SK-N-SH (cell line): ENCODE measurements at regions not wholly inside any gene's neighbourhood (a gene's known extent, or its start where the extent isn't known, plus 50 kb on each side); places are given as distances from the start of the nearest gene placed in this dataset.

Source experiments
- CTCF ChIA-PET: fragments of 300-600, 350-600 bp; formaldehyde crosslinking; extraction: SDS; loops from one replicate; lab custom pipeline; 2021; lab: Yijun Ruan, JAX
- POLR2A ChIA-PET: fragments of 350-600 bp; sonication (Branson Sonifier 250); formaldehyde crosslinking; extraction: SDS; loops from one replicate; lab custom pipeline; 2020; ENCODE audit warnings: antibody characterized with exemption, inconsistent platforms; lab: Yijun Ruan, JAX
- DNase-seq: peaks from one replicate; pipeline ENCODE4 v3.0.0; 2012
- H2AFZ ChIP-seq: fragments of 200-600 bp; sonication (generic); 2 replicates; pipeline ENCODE4 v1.8.1; 2016; ENCODE audit warnings: antibody characterized with exemption, mild to moderate bottlenecking, low read depth
- H3F3A ChIP-seq: fragments of 200-600 bp; sonication (generic); replicated peaks from 2 replicates; pipeline ENCODE3; 2016; ENCODE audit warnings: antibody characterized with exemption, mild to moderate bottlenecking; ENCODE audit not compliant: insufficient read depth
- H3K27ac ChIP-seq, 2 experiments: fragments of 200-500 bp in 1 of 2; fragments of 200-600 bp in 1 of 2; sonication (Bioruptor generic) in 1 of 2; sonication (generic), shearing (Covaris generic) in 1 of 2; 2 replicates each; pipeline versions ENCODE4 v1.5.1 to v1.6.1; 2014 to 2016; ENCODE audit warnings: low read depth in 2 of 2, inconsistent platforms in 1 of 2, low read length in 1 of 2, mild to moderate bottlenecking in 1 of 2, mixed read lengths in 1 of 2
- H3K27me3 ChIP-seq: fragments of 200-600 bp; sonication (generic), shearing (Covaris generic); 2 replicates; pipeline ENCODE4 v1.6.1; 2016; ENCODE audit warnings: mixed run types; ENCODE audit not compliant: insufficient read depth
- H3K36me3 ChIP-seq, 2 experiments: fragments of 200-500 bp in 1 of 2; fragments of 200-600 bp in 1 of 2; sonication (Bioruptor generic) in 1 of 2; sonication (generic) in 1 of 2; replicated peaks in 1 of 2; 2 replicates each; pipeline versions ENCODE3 to v1.5.1; 2014 to 2016; ENCODE audit warnings: low read length in 1 of 2, mild to moderate bottlenecking in 1 of 2; ENCODE audit not compliant: insufficient read depth in 2 of 2, control insufficient read depth in 1 of 2
- H3K4me1 ChIP-seq, 2 experiments: fragments of 200-500 bp in 1 of 2; fragments of 200-600 bp in 1 of 2; sonication (Bioruptor generic) in 1 of 2; sonication (generic), shearing (Covaris generic) in 1 of 2; 2 replicates each; pipeline versions ENCODE4 v1.5.1 to v1.6.1; 2014 to 2016; ENCODE audit warnings: low read depth in 1 of 2, low read length in 1 of 2, mixed run types in 1 of 2; ENCODE audit not compliant: insufficient read depth in 2 of 2, control insufficient read depth in 1 of 2
- H3K4me2 ChIP-seq: fragments of 200-600 bp; sonication (generic), shearing (Covaris generic); 2 replicates; pipeline ENCODE4 v1.6.1; 2017; ENCODE audit warnings: mixed run types
- H3K4me3 ChIP-seq, 2 experiments: fragments of 200-500 bp in 1 of 2; fragments of 200-600 bp in 1 of 2; sonication (Bioruptor generic) in 1 of 2; sonication (generic), shearing (Covaris generic) in 1 of 2; 2 replicates each; pipeline versions ENCODE4 v1.5.1 to v1.8.1; 2014 to 2016; ENCODE audit warnings: low read depth in 2 of 2, inconsistent platforms in 1 of 2, low read length in 1 of 2, mild to moderate bottlenecking in 1 of 2, mixed read lengths in 1 of 2, moderate library complexity in 1 of 2
- H3K79me2 ChIP-seq: fragments of 200-600 bp; sonication (generic); 2 replicates; pipeline ENCODE4 v1.8.1; 2017; ENCODE audit warnings: mild to moderate bottlenecking; ENCODE audit not compliant: insufficient read depth
- H3K9ac ChIP-seq: fragments of 200-600 bp; sonication (generic); 2 replicates; pipeline ENCODE4 v1.6.1; 2017; ENCODE audit warnings: mixed run types
- H3K9me2 ChIP-seq: fragments of 200-600 bp; sonication (generic); 2 replicates; pipeline ENCODE4 v1.6.1; 2017; ENCODE audit warnings: mixed run types
- H3K9me3 ChIP-seq: fragments of 200-600 bp; sonication (generic); 2 replicates; pipeline ENCODE4 v1.6.1; 2017; ENCODE audit warnings: mixed run types, mild to moderate bottlenecking, moderate library complexity
- H4K20me1 ChIP-seq: fragments of 200-600 bp; sonication (generic); 2 replicates; pipeline ENCODE4 v1.6.1; 2017; ENCODE audit warnings: mild to moderate bottlenecking, mixed run types; ENCODE audit not compliant: insufficient read depth
- CHD2 ChIP-seq: fragments of 150-350 bp; IDR thresholded peaks from 2 replicates; pipeline ENCODE4 v1.6.1; 2018; ENCODE audit warnings: low read length; ENCODE audit not compliant: partially characterized antibody
- EP300 ChIP-seq, 2 experiments: IDR thresholded peaks; 2 replicates each; pipeline versions ENCODE4 v1.4.0 to v1.6.1; 2012; ENCODE audit warnings: borderline replicate concordance in 1 of 2, low read depth in 1 of 2, low read length in 1 of 2
- FOSL2 ChIP-seq: IDR thresholded peaks from 2 replicates; pipeline ENCODE4 v1.4.0; 2012; ENCODE audit warnings: low read depth, mild to moderate bottlenecking, moderate library complexity, borderline replicate concordance
- FOXJ3 ChIP-seq: sonication (generic); formaldehyde crosslinking; IDR thresholded peaks from 2 replicates; pipeline ENCODE4 v1.5.1; 2020; ENCODE audit warnings: mild to moderate bottlenecking, missing genetic modification reagents
- FOXM1 ChIP-seq: IDR thresholded peaks from 2 replicates; pipeline ENCODE4 v1.4.0; 2012; ENCODE audit warnings: low read depth, mild to moderate bottlenecking
- GATA2 ChIP-seq: sonication (generic); formaldehyde crosslinking; IDR thresholded peaks from 2 replicates; pipeline ENCODE4 v1.5.0; 2020; ENCODE audit warnings: mild to moderate bottlenecking, missing genetic modification reagents
- IRF3 ChIP-seq: fragments of 150-350 bp; IDR thresholded peaks from 2 replicates; pipeline ENCODE4 v1.6.1; 2016; ENCODE audit warnings: mild to moderate bottlenecking, low read depth, low read length
- JUND ChIP-seq: IDR thresholded peaks from 2 replicates; pipeline ENCODE4 v1.4.0; 2012
- MXI1 ChIP-seq: IDR thresholded peaks from 2 replicates; pipeline ENCODE4 v1.6.1; 2012; ENCODE audit warnings: mild to moderate bottlenecking, low read depth, low read length, improper control_type of control experiment
- NFIC ChIP-seq: IDR thresholded peaks from 2 replicates; pipeline ENCODE4 v1.4.0; 2012; ENCODE audit warnings: borderline replicate concordance
- RAD21 ChIP-seq: IDR thresholded peaks from 2 replicates; pipeline ENCODE4 v1.6.1; 2012; ENCODE audit warnings: mild to moderate bottlenecking, low read length
- REST ChIP-seq: IDR thresholded peaks from 2 replicates; pipeline ENCODE4 v1.6.1; 2012; ENCODE audit warnings: mild to moderate bottlenecking, low read depth, low read length, moderate library complexity
- RFX5 ChIP-seq: IDR thresholded peaks from 2 replicates; pipeline ENCODE4 v1.6.1; 2012; ENCODE audit warnings: mild to moderate bottlenecking, improper control_type of control experiment, low read length
- SIN3A ChIP-seq: IDR thresholded peaks from 2 replicates; pipeline ENCODE4 v1.6.1; 2012; ENCODE audit warnings: low read depth, mild to moderate bottlenecking, low read length, moderate library complexity, borderline replicate concordance
- SMC3 ChIP-seq: IDR thresholded peaks from 2 replicates; pipeline ENCODE4 v1.6.1; 2012; ENCODE audit warnings: low read depth, low read length, improper control_type of control experiment
- TEAD4 ChIP-seq: IDR thresholded peaks from 2 replicates; pipeline ENCODE4 v1.4.0; 2012; ENCODE audit warnings: mild to moderate bottlenecking, borderline replicate concordance; ENCODE audit not compliant: insufficient read depth
- YY1 ChIP-seq: IDR thresholded peaks from 2 replicates; pipeline ENCODE4 v1.4.0; 2012; ENCODE audit warnings: low read depth, mild to moderate bottlenecking
- WGBS: methylation state at CpG from one replicate; pipeline ENCODE4 v1.1.6; 2017; ENCODE audit warnings: low lambda C conversion rate; 5-methylcytosine and 5-hydroxymethylcytosine counted together
- TF ChIP-seq, protein P1 (sequence below): IDR thresholded peaks from 2 replicates; pipeline ENCODE4 v1.4.0; 2012; ENCODE audit warnings: low read depth

- Histone ChIP-seq H3K9me2 (no peaks in the 10 kb centered on the region), H2AFZ (no peak overlapping the region), H3K79me2 (0 out of 2 replicates have a peak, but pooled peaks cover 9% of the 10 kb centered on the region), H3F3A (peaks cover 26% of the 10 kb centered on the region), H3K4me2 (no peak overlapping the region), H3K9me3 (no peaks in the 10 kb centered on the region), H3K27me3 (no peaks in the 10 kb centered on the region), H3K4me3 (no peak overlapping the region), H3K27ac (no peak overlapping the region), H3K4me1 (peaks cover 0 to 48% of the 10 kb centered on the region in 2 experiments; a peak in 1 of 4 replicates), H3K36me3 (peaks cover 0 to 4% of the 10 kb centered on the region in 2 experiments), H4K20me1 (no peaks in the 10 kb centered on the region), H3K9ac (no peak overlapping the region)
- ChIA-PET POLR2A (no interaction called here), CTCF (no interaction called here)
- no peak for TF ChIP-seq RAD21
- TF ChIP-seq FOXM1, result no peak
- no peak for TF ChIP-seq MXI1
- no peak for TF ChIP-seq YY1
- no peak for TF ChIP-seq CHD2
- no peak for TF ChIP-seq EP300 (IDR thresholded peaks at IDR 0.05; ENCODE audit: borderline replicate concordance in 1 of 2, low read depth in 1 of 2, low read length in 1 of 2)
- TF ChIP-seq RFX5, result no peak
- no peak for TF ChIP-seq NFIC
- no peak for TF ChIP-seq GATA2 (CRISPR knock-in tag)
- no peak for TF ChIP-seq TEAD4
- DNase-seq, result no peak
Observed at GRCh38 chrX:46321676-46322075, 223.5 kb downstream of the ZNF674 start.

DNA sequence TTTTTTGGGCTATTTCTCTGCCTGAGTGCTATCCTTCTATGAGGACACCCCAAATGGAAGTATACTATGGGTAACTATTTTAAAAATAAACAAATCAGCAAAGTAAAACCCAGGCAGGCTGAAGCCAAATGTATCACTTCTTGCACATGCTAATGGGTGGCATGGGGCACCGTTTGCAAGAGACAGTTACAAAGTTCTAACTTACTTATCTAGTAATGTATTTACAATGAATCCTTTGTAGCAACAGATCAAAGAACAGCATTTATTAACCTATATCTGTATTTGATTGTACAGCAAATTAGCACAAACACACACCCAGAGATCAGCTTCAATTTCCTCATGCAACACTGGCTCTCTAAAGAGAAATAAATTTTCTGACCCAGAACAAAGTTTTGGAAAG lies 225.5 kb downstream of the ZNF674 start:
- Histone ChIP-seq H3K9me3 (no peaks in the 10 kb centered on the region), H3K4me1 (peaks cover 0 to 41% of the 10 kb centered on the region in 2 experiments; a peak in 1 of 4 replicates), H3F3A (peaks cover 10% of the 10 kb centered on the region), H3K4me2 (no peak overlapping the region), H3K9me2 (no peaks in the 10 kb centered on the region), H3K27ac (peak overlapping the region in 1 of 2 experiments; percentile 35; a peak in 1 of 4 replicates), H3K36me3 (peaks cover 0 to 4% of the 10 kb centered on the region in 2 experiments), H3K27me3 (no peaks in the 10 kb centered on the region), H4K20me1 (no peaks in the 10 kb centered on the region), H3K79me2 (0 out of 2 replicates have a peak, but pooled peaks cover 9% of the 10 kb centered on the region), H2AFZ (no peak overlapping the region), H3K9ac (no peak overlapping the region), H3K4me3 (no peak overlapping the region)
- ChIA-PET POLR2A (no interaction called here), CTCF (interaction anchor here (0.6 kb wide), 1 partner anchor 1226 kb away, joined by 3 read pairs; no protein-coding TSS in a partner anchor)
- WGBS, result 24% methylated on average over 1 of the region's 1 CpG
- TF ChIP-seq SIN3A (no peak), IRF3 (no peak), FOXJ3 (CRISPR knock-in tag) (no peak), FOSL2 (no peak), CHD2 (no peak), REST (no peak), FOXM1 (no peak), JUND (no peak), RFX5 (no peak), SMC3 (no peak), YY1 (no peak), GATA2 (CRISPR knock-in tag) (no peak), EP300 (IDR thresholded peaks at IDR 0.05; ENCODE audit: borderline replicate concordance in 1 of 2, low read depth in 1 of 2, low read length in 1 of 2) (no peak)
- TF ChIP-seq, protein P1, sequence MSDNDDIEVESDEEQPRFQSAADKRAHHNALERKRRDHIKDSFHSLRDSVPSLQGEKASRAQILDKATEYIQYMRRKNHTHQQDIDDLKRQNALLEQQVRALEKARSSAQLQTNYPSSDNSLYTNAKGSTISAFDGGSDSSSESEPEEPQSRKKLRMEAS, result no peak
- no peak for DNase-seq
